ENCODE measurements at regions not wholly inside any gene's neighbourhood (a gene's known extent, or its start where the extent isn't known, plus 50 kb on each side); places are given as distances from the start of the nearest gene placed in this dataset.
A peak's percentile ranks its signal among the peaks of the same experiment; 100 is the strongest.

GRCh38 chr10:33955676-33956075 is 621.2 kb upstream of the NRP1 start:
- no peaks in the 10 kb centered on the region for H3K27me3 Mint-ChIP-seq (ENCODE audit: low read depth)
- no peak overlapping the region for H3K27ac Mint-ChIP-seq
- peaks cover 14% of the 10 kb centered on the region for H3K9me3 Mint-ChIP-seq
- DNase-seq (ENCODE audit: low spot score in 2 of 2, unreplicated experiment in 2 of 2) = no peak
- H3K4me1 Mint-ChIP-seq = no peaks in the 10 kb centered on the region
- no peak for TF ChIP-seq CTCF (IDR thresholded peaks at IDR 0.05; ENCODE audit: unreplicated experiment)
- no peak overlapping the region for H3K4me3 Mint-ChIP-seq
- H3K36me3 Mint-ChIP-seq = peaks cover 5% of the 10 kb centered on the region

- Mint-ChIP-seq H3K9me3 (peaks cover 14% of the 10 kb centered on the region), H3K27me3 (ENCODE audit: low read depth) (no peaks in the 10 kb centered on the region), H3K27ac (no peak overlapping the region), H3K36me3 (peaks cover 5% of the 10 kb centered on the region), H3K4me3 (no peak overlapping the region), H3K4me1 (peaks cover 4% of the 10 kb centered on the region)
- no peak for DNase-seq (ENCODE audit: low spot score in 2 of 2, unreplicated experiment in 2 of 2)
- TF ChIP-seq CTCF (IDR thresholded peaks at IDR 0.05; ENCODE audit: unreplicated experiment) = no peak
These were observed 618.4 kb upstream of the NRP1 start for GRCh38 chr10:33952692-33953360.

- Mint-ChIP-seq H3K4me1 (peaks cover 4% of the 10 kb centered on the region), H3K9me3 (peaks cover 5% of the 10 kb centered on the region), H3K27ac (peak overlapping the region; percentile 16), H3K36me3 (no peaks in the 10 kb centered on the region), H3K27me3 (ENCODE audit: low read depth) (no peaks in the 10 kb centered on the region), H3K4me3 (no peak overlapping the region)
- no peak for DNase-seq (ENCODE audit: low spot score in 2 of 2, unreplicated experiment in 2 of 2)
- TF ChIP-seq CTCF (IDR thresholded peaks at IDR 0.05; ENCODE audit: unreplicated experiment) = no peak
These were observed 615.7 kb upstream of the NRP1 start for GRCh38 chr10:33950206-33950605.

- H3K27me3 Mint-ChIP-seq (ENCODE audit: low read depth) = no peaks in the 10 kb centered on the region
- H3K4me1 Mint-ChIP-seq = peaks cover 4% of the 10 kb centered on the region
- peaks cover 8% of the 10 kb centered on the region for H3K9me3 Mint-ChIP-seq
- no peak for TF ChIP-seq CTCF (IDR thresholded peaks at IDR 0.05; ENCODE audit: unreplicated experiment)
- no peak for DNase-seq (ENCODE audit: low spot score in 2 of 2, unreplicated experiment in 2 of 2)
- H3K36me3 Mint-ChIP-seq = peaks cover 1% of the 10 kb centered on the region
- H3K4me3 Mint-ChIP-seq = no peak overlapping the region
- H3K27ac Mint-ChIP-seq = no peak overlapping the region
These were observed 613.1 kb upstream of the NRP1 start for GRCh38 chr10:33947544-33947943.

- Mint-ChIP-seq H3K36me3 (peaks cover 1% of the 10 kb centered on the region), H3K4me1 (peaks cover 4% of the 10 kb centered on the region), H3K27me3 (ENCODE audit: low read depth) (no peaks in the 10 kb centered on the region), H3K27ac (no peak overlapping the region), H3K9me3 (peaks cover 8% of the 10 kb centered on the region), H3K4me3 (no peak overlapping the region)
- no peak for DNase-seq (ENCODE audit: low spot score in 2 of 2, unreplicated experiment in 2 of 2)
- no peak for TF ChIP-seq CTCF (IDR thresholded peaks at IDR 0.05; ENCODE audit: unreplicated experiment)
These were observed 610.6 kb upstream of the NRP1 start for GRCh38 chr10:33945051-33945450.

GRCh38 chr10:33942508-33942907 is 608.0 kb upstream of the NRP1 start:
- TF ChIP-seq CTCF (IDR thresholded peaks at IDR 0.05; ENCODE audit: unreplicated experiment) = no peak
- no peak overlapping the region for H3K27ac Mint-ChIP-seq
- H3K4me3 Mint-ChIP-seq = no peak overlapping the region
- H3K36me3 Mint-ChIP-seq = peaks cover 1% of the 10 kb centered on the region
- H3K27me3 Mint-ChIP-seq (ENCODE audit: low read depth) = no peaks in the 10 kb centered on the region
- DNase-seq (ENCODE audit: low spot score in 2 of 2, unreplicated experiment in 2 of 2) = no peak
- peaks cover 8% of the 10 kb centered on the region for H3K9me3 Mint-ChIP-seq
- peaks cover 16% of the 10 kb centered on the region for H3K4me1 Mint-ChIP-seq

Data from mesothelial cell of epicardium (in vitro differentiated cells).